HEK293 (cell line): ENCODE measurements at regions not wholly inside any gene's neighbourhood (a gene's known extent, or its start where the extent isn't known, plus 50 kb on each side); places are given as distances from the start of the nearest gene placed in this dataset.

Experiments used
- CTCF ChIA-PET: fragments of 350-600 bp; formaldehyde crosslinking; extraction: SDS; loops from one replicate; lab custom pipeline; 2021; ENCODE audit warnings: antibody characterized with exemption; lab: Yijun Ruan, JAX
- POLR2A ChIA-PET: fragments of 300-600 bp; formaldehyde crosslinking; extraction: SDS; loops from one replicate; lab custom pipeline; 2020; ENCODE audit warnings: antibody characterized with exemption, inconsistent platforms; lab: Yijun Ruan, JAX
- H3K27ac ChIP-seq: fragments of 200-500 bp; sonication (Bioruptor generic); 2 replicates; pipeline ENCODE4 v1.5.1; 2014; ENCODE audit warnings: low read depth, low read length, control low read depth, inconsistent platforms; ENCODE audit errors: extremely low read depth
- H3K36me3 ChIP-seq, 2 experiments: fragments of 200-500 bp in 1 of 2; sonication (Bioruptor generic) in 1 of 2; 1 replicate in 1 of 2; 2 replicates in 1 of 2; pipeline ENCODE4 v1.5.1; 2014 to 2017; ENCODE audit warnings: inconsistent platforms in 2 of 2, low read length in 2 of 2; ENCODE audit not compliant: control insufficient read depth in 2 of 2, insufficient read depth in 1 of 2
- H3K4me1 ChIP-seq: fragments of 200-500 bp; sonication (Bioruptor generic); 2 replicates; pipeline ENCODE4 v1.5.1; 2014; ENCODE audit warnings: mild to moderate bottlenecking, low read length, inconsistent platforms; ENCODE audit not compliant: control insufficient read depth, insufficient read depth
- H3K4me3 ChIP-seq: 2 replicates; pipeline ENCODE4 v1.5.1; 2011; ENCODE audit warnings: low read depth, mild to moderate bottlenecking, control low read depth, low read length, moderate library complexity
- H3K9me3 ChIP-seq: fragments of 200-500 bp; sonication (Bioruptor generic); 2 replicates; pipeline ENCODE4 v1.5.1; 2014; ENCODE audit warnings: low read depth, low read length, inconsistent platforms; ENCODE audit not compliant: control insufficient read depth, insufficient read depth
- ATF2 ChIP-seq: fragments of 450-650 bp; formaldehyde crosslinking; IDR thresholded peaks from 2 replicates; pipeline ENCODE4 v1.5.1; 2016; ENCODE audit warnings: missing biosample characterization, missing genetic modification characterization, low read depth
- CTCF ChIP-seq: fragments of 450-650 bp; formaldehyde crosslinking; IDR thresholded peaks from 2 replicates; pipeline ENCODE4 v1.5.1; 2016; ENCODE audit warnings: missing biosample characterization, missing genetic modification characterization
- PRDM1 ChIP-seq: fragments of 450-650 bp; formaldehyde crosslinking; IDR thresholded peaks from 2 replicates; pipeline ENCODE4; 2016; ENCODE audit warnings: missing biosample characterization, missing genetic modification characterization
- PRDM6 ChIP-seq: fragments of 450-650 bp; formaldehyde crosslinking; IDR thresholded peaks from 2 replicates; pipeline ENCODE4 v1.5.1; 2017; ENCODE audit warnings: missing biosample characterization, missing genetic modification characterization
- ZEB2 ChIP-seq: fragments of 450-650 bp; formaldehyde crosslinking; IDR thresholded peaks from 2 replicates; pipeline ENCODE4 v1.5.1; 2016; ENCODE audit warnings: missing biosample characterization, missing genetic modification characterization
- ZFP3 ChIP-seq: fragments of 450-650 bp; formaldehyde crosslinking; IDR thresholded peaks from 2 replicates; pipeline ENCODE4 v1.5.1; 2016; ENCODE audit warnings: low read depth, missing biosample characterization, missing genetic modification characterization
- ZFP37 ChIP-seq: fragments of 450-650 bp; formaldehyde crosslinking; IDR thresholded peaks from 2 replicates; pipeline ENCODE4 v1.5.1; 2016; ENCODE audit warnings: missing biosample characterization, missing genetic modification characterization
- ZIC2 ChIP-seq: fragments of 450-650 bp; formaldehyde crosslinking; IDR thresholded peaks from 2 replicates; pipeline ENCODE4 v1.5.1; 2016; ENCODE audit warnings: missing biosample characterization, missing genetic modification characterization
- ZNF114 ChIP-seq: fragments of 450-650 bp; formaldehyde crosslinking; IDR thresholded peaks from 2 replicates; pipeline ENCODE4 v1.5.0; 2017; ENCODE audit warnings: missing biosample characterization, missing genetic modification characterization
- ZNF18 ChIP-seq: fragments of 450-650 bp; formaldehyde crosslinking; IDR thresholded peaks from 2 replicates; pipeline ENCODE4 v1.5.1; 2016; ENCODE audit warnings: missing biosample characterization, missing genetic modification characterization
- ZNF366 ChIP-seq: fragments of 450-650 bp; formaldehyde crosslinking; conservative IDR thresholded peaks from 2 replicates; pipeline ENCODE4 v1.5.1; 2016; ENCODE audit warnings: missing biosample characterization, missing genetic modification characterization
- ZNF544 ChIP-seq: fragments of 450-650 bp; formaldehyde crosslinking; IDR thresholded peaks from 2 replicates; pipeline ENCODE4 v1.5.0; 2017; ENCODE audit warnings: missing biosample characterization, missing genetic modification characterization
- ZNF561 ChIP-seq: fragments of 450-650 bp; IDR thresholded peaks from 2 replicates; pipeline ENCODE4 v1.5.1; 2018; ENCODE audit warnings: missing biosample characterization, missing genetic modification characterization, borderline replicate concordance
- ZNF701 ChIP-seq: fragments of 450-650 bp; formaldehyde crosslinking; IDR thresholded peaks from 2 replicates; pipeline ENCODE4 v1.5.1; 2016; ENCODE audit warnings: missing biosample characterization, missing genetic modification characterization
- ZNF777 ChIP-seq: fragments of 450-650 bp; formaldehyde crosslinking; IDR thresholded peaks from 2 replicates; pipeline ENCODE4 v1.5.1; 2017; ENCODE audit warnings: missing biosample characterization, missing genetic modification characterization, borderline replicate concordance
- ZSCAN23 ChIP-seq: fragments of 450-650 bp; formaldehyde crosslinking; IDR thresholded peaks from 2 replicates; pipeline ENCODE4 v1.5.1; 2016; ENCODE audit warnings: missing biosample characterization, missing genetic modification characterization
- ZSCAN4 ChIP-seq: fragments of 450-650 bp; formaldehyde crosslinking; IDR thresholded peaks from 2 replicates; pipeline ENCODE4 v1.5.1; 2017; ENCODE audit warnings: missing biosample characterization, missing genetic modification characterization

GRCh38 chr3:98657457-98657856 lies 64.0 kb upstream of the CPOX start (continued):
- TF ChIP-seq ZFP3 (tag by site-specific recombination) (no peak), CTCF (tag by site-specific recombination) (peak; percentile 50; the same call in 1 of the 2 replicates), ZNF561 (tag by site-specific recombination) (peak; percentile 50; the same call in 1 of the 2 replicates), ZIC2 (tag by site-specific recombination) (peak; percentile 23; the same call in 1 of the 2 replicates)

GRCh38 chr3:98662699-98663098 lies 69.3 kb upstream of the CPOX start:
- ChIA-PET POLR2A (no interaction called here), CTCF (interaction anchor here (0.6 to 1.3 kb wide), 3 partner anchors 50 to 247 kb away, joined by 3 read pairs; no protein-coding TSS in a partner anchor)
- Histone ChIP-seq H3K4me1 (no peaks in the 10 kb centered on the region), H3K27ac (no peak overlapping the region), H3K4me3 (no peak overlapping the region), H3K9me3 (no peaks in the 10 kb centered on the region), H3K36me3 (no peaks in the 10 kb centered on the region)
- TF ChIP-seq ZNF366 (tag by site-specific recombination) (peak; percentile 83), PRDM1 (tag by site-specific recombination) (0 out of 2 replicates have a peak, but pooled peaks have one; percentile 24), ZNF114 (no peak), ZNF701 (tag by site-specific recombination) (no peak)

GRCh38 chr3:98670020-98670419 lies 76.6 kb upstream of the CPOX start:
- Histone ChIP-seq H3K36me3 (no peaks in the 10 kb centered on the region), H3K4me3 (no peak overlapping the region), H3K27ac (no peak overlapping the region), H3K4me1 (no peaks in the 10 kb centered on the region), H3K9me3 (no peaks in the 10 kb centered on the region)
- POLR2A ChIA-PET: no interaction called here
- TF ChIP-seq ZNF777 (tag by site-specific recombination): no peak
- no peak for TF ChIP-seq ZSCAN23 (tag by site-specific recombination)
- TF ChIP-seq ZNF18 (tag by site-specific recombination): no peak
- TF ChIP-seq PRDM1 (tag by site-specific recombination): no peak
- TF ChIP-seq ATF2 (tag by site-specific recombination): no peak
- TF ChIP-seq ZFP37 (tag by site-specific recombination): no peak
- TF ChIP-seq ZSCAN4 (tag by site-specific recombination): no peak
- TF ChIP-seq ZNF544 (tag by site-specific recombination): no peak
- TF ChIP-seq ZEB2 (tag by site-specific recombination): no peak
- no peak for TF ChIP-seq PRDM6 (tag by site-specific recombination)
- CTCF ChIA-PET: interaction anchor here (0.6 kb wide), 1 partner anchor 351 kb away, joined by 4 read pairs; no protein-coding TSS in a partner anchor
